ENCODE measurements at regions not wholly inside any gene's neighbourhood (a gene's known extent, or its start where the extent isn't known, plus 50 kb on each side); places are given as distances from the start of the nearest gene placed in this dataset.

DNA sequence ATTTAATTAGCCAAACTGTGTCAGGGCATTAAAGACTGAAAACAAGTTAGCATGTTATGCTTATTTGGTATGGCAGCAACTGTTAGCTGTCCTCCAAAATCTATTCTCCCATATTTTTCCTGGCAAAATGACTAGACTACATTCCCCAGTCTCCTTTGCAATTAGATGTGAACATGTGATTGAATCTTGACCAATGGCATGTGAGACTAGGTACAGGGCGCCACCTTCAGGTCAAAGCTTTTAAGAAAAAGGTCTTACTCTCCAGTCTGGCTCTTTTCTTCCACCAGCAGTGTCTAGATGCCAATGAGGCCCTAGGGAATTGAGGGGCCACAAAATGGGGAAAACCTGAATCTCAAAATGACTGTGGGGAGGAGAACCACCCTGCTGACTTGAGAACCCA is 408.2 kb downstream of the SMARCA1 start:
- TF ChIP-seq EP300 (IDR thresholded peaks at IDR 0.05) (no peak), POLR2A (IDR thresholded peaks at IDR 0.05) (no peak), POLR2AphosphoS5 (IDR thresholded peaks at IDR 0.05) (no peak)
- TF ChIP-seq, protein P1, sequence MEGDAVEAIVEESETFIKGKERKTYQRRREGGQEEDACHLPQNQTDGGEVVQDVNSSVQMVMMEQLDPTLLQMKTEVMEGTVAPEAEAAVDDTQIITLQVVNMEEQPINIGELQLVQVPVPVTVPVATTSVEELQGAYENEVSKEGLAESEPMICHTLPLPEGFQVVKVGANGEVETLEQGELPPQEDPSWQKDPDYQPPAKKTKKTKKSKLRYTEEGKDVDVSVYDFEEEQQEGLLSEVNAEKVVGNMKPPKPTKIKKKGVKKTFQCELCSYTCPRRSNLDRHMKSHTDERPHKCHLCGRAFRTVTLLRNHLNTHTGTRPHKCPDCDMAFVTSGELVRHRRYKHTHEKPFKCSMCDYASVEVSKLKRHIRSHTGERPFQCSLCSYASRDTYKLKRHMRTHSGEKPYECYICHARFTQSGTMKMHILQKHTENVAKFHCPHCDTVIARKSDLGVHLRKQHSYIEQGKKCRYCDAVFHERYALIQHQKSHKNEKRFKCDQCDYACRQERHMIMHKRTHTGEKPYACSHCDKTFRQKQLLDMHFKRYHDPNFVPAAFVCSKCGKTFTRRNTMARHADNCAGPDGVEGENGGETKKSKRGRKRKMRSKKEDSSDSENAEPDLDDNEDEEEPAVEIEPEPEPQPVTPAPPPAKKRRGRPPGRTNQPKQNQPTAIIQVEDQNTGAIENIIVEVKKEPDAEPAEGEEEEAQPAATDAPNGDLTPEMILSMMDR (IDR thresholded peaks at IDR 0.05) = no peak

All from sigmoid colon (tissue), 4 donors.